Fibroblast of skin of back (primary cell): ENCODE measurements at regions not wholly inside any gene's neighbourhood (a gene's known extent, or its start where the extent isn't known, plus 50 kb on each side); places are given as distances from the start of the nearest gene placed in this dataset.
"Not testable (repeated sequence)": the region's sequence is repeated elsewhere in the genome, so short reads cannot be mapped to it uniquely, and the experiment has no call there.

Source experiments
- DNase-seq: peaks from one replicate; pipeline ENCODE4 v3.0.0-alpha.2; 2013

DNA sequence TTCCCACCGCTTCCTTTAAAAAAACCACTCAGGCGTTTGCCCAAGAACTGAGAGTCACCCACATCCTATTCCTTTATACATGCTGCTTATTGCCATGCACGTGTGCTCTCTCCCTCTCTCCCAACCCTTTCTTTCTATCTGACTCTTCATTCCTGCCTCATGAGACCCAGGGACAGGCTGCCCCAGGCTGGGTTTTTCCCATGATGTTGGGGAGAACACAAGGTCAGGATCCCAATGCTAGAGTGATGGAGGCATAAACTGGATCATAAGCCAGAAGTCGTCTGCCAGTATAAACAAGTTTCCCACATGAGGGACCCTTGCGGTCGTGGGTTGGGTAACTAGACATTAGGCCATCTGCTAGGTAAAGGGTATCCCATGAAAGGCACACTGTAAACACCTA, 64.9 kb downstream of the CD2 start:
- DNase-seq: no peak

DNA sequence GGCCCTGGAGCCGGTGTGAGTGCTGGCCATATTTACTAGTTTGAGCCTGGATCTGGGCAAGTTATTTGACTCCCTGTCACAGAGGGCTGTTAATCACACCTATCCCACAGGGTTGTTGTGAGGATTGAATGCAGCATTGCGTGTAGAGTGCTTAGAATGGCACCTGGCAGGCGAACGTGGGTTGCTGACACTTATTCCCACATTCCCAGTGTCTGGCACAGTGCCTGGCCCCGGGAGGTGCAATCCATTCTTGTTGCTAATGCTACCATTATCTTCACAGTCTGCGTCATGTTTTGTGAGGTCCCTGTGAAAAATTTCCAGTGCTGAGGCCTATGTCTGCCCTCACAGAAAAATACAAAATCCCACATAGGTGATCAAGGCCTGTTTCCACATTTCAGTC, 66.1 kb downstream of the CD2 start:
- DNase-seq: peak; percentile 86

DNA sequence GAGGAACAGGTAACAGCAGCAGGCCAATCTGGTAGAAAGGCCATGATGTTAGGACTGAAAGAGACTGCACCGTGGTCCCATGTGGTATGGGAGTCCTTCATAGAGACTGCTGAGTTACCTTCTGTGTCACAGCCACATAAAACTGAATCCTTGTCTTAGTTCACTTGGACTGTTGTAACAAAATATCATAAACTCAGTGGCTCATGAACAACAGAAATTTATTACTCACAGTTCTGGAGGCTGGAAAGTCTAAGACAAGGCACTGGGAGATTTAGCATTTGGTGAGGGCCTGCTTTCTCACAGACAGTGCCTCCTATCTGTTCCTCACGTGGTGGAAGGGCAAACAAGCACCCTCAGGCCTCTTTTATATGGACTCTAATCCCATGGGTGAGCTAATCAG, 67.5 kb downstream of the CD2 start:
- no peak for DNase-seq

DNA sequence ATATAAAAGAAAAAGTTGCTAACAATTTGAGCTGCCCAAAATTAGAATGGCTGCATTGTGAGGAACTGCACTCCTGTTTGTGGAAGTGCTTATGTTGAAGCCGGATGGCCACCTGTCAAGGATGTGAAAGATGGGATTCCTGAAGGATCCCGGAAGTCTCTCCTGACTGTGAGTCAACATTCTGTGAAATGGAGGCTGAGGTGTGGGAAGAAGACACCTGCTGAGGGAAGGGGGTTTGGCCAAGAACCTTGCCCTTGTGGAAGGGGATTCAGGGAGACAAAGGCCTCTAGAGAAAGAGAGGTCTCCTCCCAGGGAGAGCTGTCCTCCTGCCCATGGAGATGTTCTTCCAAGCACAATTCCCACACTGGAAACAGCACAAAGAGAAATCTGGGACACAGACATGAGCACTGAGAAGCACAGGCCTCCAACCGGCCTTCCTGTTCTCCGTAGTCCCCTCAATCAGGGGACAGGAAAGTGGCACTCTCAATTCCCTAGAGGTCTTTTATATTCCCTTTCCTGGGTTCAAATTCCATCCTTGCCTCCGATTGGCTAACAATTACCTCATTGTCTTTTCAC, 70.5 kb downstream of the CD2 start:
- DNase-seq: no peak

GRCh38 chr1:116825207-116825719, 71.0 kb downstream of the CD2 start:
- no peak for DNase-seq

- DNase-seq: no peak
Measured at GRCh38 chr1:116825720-116826438, 71.6 kb downstream of the CD2 start.

DNA sequence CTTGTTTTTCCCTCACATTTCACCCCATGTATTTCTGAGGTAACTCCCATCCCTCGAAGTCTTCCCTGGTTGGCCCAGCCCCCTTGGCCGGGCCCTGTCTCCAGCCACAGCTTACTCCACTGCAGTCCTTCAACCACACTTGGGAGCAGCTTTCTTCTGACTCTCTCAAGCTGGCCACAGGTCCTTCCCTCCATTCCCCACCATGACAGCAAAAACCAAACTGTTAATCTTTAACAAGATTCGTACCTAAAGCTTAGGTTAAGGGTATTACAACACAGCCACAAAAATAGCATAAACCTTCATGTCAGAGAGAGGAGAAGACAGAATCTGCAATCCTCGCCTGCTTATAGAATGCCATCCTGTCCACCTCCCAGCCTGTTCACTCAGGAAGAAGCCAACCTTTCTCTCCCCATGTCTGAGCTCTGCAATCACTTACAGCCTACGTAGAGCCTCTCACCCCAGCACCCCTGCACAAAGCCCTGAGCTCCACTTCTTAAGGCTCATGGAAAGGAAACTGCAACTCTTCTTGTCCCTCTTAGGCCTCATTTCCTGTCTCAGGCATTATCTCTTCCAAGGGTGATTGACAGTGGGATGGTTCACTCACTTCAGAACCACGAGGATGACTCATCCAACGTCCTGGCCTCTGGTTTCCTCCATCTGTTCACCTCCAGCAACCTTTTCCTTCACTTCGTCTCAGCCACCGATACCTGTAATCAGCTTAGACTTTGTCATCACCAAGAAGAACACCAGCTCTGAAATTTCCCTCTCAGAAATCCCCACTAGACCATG, 72.8 kb downstream of the CD2 start:
- peak; percentile 51 for DNase-seq

DNA sequence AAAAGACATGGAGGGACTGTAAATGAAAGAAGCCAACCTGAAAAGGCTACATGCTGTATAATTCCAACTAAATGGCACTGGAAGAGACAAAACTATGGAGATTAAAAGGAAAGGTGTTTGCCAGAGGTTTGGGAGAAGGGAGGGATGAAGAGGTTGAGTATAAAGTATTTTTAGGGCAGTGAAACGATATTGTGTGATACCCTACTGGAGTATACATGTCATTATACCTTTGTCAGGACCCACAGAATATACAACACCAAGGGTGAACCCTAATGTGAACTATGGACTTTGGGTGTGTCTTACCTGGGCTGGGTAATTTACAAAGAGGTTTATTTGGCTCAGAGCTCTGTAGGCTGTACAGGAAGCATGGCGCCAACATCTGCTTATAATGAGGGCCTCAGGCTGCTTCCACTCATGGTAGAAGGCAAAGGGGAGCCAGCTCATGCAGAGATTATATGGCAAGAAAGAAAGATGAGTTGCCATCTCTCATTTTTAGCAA, 73.4 kb downstream of the CD2 start:
- no peak for DNase-seq

- no peak for DNase-seq
Measured at GRCh38 chr1:116832308-116832931, 77.3 kb upstream of the PTGFRN start.

DNA sequence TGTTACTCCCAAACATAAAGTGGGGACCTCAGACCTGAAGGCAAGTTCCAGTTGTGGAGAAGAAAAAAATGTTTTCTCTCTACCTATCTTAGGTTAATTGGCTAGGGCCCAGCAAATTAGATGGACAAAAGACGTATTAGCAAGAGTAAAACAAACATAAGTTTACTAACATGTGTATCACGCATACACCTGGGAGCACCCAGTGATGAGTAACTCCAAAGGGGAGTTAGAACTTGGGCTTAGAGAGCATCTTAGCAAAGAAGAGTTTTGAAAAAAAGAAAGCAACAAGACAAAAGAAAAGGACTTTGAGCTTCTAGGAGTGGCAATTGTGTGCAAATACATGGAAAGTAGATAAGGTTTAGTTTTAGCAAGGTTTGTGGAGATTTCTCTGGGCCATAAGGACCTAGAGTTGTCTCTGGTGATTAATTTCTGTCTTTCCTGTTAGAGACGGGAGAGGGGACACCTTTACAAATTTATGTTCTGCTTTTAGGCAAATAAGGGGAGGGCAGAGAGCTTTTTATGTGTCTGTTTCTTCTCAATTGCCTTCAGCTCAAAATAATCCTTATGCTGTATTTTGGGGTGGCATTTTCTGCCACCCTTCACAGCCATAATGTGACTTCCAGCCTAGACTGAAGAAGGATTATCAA, 76.7 kb upstream of the PTGFRN start:
- no peak for DNase-seq

DNA sequence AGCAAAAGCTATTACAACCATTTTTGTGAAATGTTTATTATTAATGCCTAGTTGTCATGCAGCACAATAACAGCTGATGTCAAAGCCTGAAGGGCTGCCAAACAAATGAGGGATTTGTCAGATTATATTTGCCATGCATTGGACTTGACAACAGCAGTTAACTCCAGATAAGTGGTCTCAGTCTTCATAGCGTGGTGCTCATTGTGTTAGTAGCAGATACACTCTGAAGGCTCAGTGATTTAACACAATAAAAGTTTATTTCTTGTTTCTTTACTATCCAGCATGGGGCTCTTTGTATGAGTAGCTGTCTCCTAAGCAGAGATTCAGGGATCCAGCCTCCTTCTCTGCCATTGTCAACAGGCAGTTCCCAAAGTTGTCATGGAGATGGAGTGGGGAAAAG, 76.0 kb upstream of the PTGFRN start:
- no peak for DNase-seq

DNA sequence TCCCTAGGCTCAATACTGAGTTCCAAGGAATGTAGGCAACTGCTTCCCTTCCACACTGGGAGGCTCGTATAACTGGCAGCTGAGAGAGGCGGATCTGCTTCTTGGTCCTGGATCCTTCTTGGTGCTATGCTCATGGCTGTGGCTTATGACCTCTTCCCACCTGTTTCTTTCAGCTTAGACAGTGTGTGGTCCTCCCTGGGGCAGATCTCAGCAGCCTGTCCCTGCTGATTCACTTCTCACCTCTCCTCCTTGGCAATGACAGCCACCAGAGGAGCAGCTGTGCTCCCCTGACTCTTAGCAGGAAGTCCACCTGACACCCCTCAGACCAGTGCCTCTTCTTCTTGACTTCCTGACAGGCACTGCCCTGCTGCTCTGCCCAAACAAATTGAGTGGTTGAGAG, 75.1 kb upstream of the PTGFRN start:
- no peak for DNase-seq

GRCh38 chr1:116835161-116835560, 74.6 kb upstream of the PTGFRN start:
- DNase-seq: no peak

- DNase-seq: no peak
Measured at GRCh38 chr1:116836099-116836498, 73.6 kb upstream of the PTGFRN start.

DNA sequence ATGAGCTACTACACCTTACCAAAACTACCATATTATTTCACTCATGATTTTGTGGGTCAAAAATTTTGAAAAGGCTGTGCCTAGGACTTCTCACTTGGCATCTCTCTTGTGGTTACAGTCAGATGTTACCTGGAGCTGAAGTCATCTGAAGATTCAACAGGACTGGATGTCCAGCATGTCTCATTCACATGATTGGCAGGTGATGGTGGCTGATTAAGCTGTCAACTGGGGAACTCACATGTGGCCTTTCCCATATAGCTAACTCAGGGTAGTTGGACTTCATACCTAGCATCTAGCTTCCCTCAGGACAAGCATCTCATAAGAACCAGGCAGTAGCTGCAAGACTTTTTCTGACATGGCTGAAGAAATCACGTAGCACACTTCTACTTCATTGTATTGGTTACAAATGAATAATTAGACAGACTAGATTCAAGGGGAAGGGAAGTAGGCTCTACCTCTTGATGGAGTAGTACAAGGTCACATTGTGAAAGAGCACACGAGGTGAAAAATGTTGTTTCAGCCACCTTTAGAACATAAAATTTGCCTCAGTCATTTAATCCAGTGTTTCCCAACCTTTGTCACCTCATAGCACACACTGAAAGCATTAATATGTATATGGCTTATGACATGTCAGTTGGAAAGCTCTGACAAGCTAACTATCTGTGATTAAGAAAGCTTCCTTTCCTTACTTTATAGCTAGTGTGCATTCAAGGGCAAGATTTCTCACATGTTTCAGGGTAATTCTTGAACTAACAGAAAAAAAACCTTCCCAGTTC, 68.0 kb upstream of the PTGFRN start:
- no peak for DNase-seq

- DNase-seq: no peak
Measured at GRCh38 chr1:116842654-116843053, 67.1 kb upstream of the PTGFRN start.

- no peak for DNase-seq
Measured at GRCh38 chr1:116844775-116845174, 64.9 kb upstream of the PTGFRN start.

DNA sequence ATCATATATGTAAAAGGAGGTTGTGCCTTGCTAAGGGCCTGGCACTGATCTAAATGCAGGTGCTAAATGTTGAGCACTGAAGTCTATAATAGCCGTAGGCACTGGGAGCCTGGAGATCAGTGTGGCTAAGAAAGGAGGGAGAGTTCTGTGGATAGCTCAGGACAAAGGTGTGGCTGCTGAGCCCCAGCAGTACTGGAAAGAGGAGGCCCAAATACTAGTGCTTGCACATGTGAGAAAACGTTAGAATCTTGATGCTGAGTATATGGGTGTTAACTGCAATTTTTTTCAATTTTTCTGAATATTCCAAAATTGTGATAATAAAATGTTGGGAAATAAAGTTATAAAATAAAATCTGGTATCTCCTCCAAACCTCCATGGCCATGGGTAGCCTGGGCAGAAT, 62.5 kb upstream of the PTGFRN start:
- no peak for DNase-seq

DNA sequence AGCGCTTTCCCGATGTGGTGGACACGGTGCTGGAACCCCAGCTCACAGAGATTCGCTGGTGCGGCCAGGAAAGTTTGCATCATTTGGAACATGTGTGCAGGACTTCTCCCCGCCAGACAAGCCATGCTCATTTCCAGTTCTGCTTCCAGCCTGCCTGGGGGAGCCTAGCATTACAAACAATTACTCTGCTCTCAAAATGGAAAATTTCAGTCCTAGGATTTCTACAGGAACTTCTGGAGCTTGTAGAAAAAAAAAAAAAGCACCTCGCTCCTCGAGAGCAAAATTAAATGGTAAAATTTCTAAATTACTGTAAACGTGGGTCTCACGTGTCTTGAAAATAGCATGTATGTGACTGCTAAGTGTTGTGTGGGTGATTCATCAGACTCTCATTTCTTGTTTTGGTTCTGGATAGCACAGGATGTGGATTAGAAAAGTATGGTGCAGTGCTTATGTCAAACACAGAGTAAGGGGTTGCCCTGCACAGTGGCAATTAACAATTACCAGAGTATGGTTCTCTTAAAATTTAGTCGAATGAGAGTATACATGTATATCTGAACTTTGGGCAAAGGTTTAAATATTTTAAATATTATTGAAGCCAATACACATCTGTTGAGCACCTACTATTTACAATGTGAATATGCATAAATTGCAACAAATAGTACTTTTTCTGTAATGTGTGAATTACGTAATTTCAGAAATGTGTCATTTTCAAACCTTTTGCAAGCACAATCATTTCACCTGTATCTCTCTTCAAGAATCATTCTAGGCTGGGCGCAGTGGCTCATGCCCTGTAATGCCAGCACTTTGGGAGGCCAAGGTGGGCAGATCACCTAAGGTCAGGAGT, 61.8 kb upstream of the PTGFRN start:
- DNase-seq: peak; percentile 78

DNA sequence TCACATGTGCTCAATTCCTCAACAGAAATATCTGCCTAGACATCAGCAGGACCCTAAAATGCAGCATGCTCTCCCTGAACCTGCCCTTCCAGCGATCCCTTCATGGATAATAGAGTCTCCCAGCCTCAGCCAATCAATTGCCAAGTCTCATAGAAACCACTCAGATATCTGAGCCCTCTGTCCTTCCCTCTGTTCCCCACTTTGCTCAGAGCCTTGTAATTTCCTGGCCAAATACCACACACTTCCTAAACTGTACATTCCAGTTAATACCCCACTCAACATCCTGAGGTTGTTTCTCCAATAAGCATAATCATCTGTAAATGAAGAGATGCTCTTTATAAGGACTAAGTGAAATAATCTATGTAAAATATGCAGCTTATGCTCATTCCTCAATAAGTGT, 59.3 kb upstream of the PTGFRN start:
- DNase-seq: peak; percentile 63

DNA sequence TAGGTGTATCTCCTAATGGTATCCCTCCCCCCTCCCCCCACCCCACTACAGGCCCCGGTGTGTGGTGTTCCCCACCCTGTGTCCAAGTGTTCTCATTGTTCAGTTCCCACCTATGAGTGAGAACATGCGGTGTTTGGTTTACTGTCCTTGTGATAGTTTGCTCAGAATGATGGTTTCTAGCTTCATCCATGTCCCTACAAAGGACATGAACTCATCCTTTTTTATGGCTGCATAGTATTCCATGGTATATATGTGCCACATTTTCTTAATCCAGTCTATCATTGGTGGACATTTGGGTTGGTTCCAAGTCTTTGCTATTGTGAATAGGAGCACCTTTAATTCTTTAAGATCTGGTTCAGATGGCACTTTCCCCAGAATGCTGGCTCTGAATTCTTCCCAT, 58.5 kb upstream of the PTGFRN start:
- DNase-seq: not testable (repeated sequence)
